ENCODE measurements at regions not wholly inside any gene's neighbourhood (a gene's known extent, or its start where the extent isn't known, plus 50 kb on each side); places are given as distances from the start of the nearest gene placed in this dataset.
A peak's percentile ranks its signal among the peaks of the same experiment; 100 is the strongest.

- no peak for DNase-seq (ENCODE audit: low spot score)
Observed at GRCh38 chr13:105928048-105928447, 607.4 kb downstream of the EFNB2 start.

- DNase-seq (ENCODE audit: low spot score): peak; percentile 33
Observed at GRCh38 chr13:105925496-105925895, 610.0 kb downstream of the EFNB2 start.

- DNase-seq (ENCODE audit: low spot score): no peak
Observed at GRCh38 chr13:105921711-105922110, 613.8 kb downstream of the EFNB2 start.

- no peak for DNase-seq (ENCODE audit: low spot score)
Observed at GRCh38 chr13:105920370-105920769, 615.1 kb downstream of the EFNB2 start.

- peak; percentile 97 for DNase-seq (ENCODE audit: low spot score)
Observed at GRCh38 chr13:105918842-105919741, 616.4 kb downstream of the EFNB2 start.

- no peak for DNase-seq (ENCODE audit: low spot score)
Observed at GRCh38 chr13:105915146-105915850, 620.2 kb downstream of the EFNB2 start.

GRCh38 chr13:105914291-105915036, 621.0 kb downstream of the EFNB2 start:
- no peak for DNase-seq (ENCODE audit: low spot score)

GRCh38 chr13:105908586-105908985, 626.9 kb downstream of the EFNB2 start:
- peak; percentile 39 for DNase-seq (ENCODE audit: low spot score)

GRCh38 chr13:105907319-105908019, 628.0 kb downstream of the EFNB2 start:
- no peak for DNase-seq (ENCODE audit: low spot score)

GRCh38 chr13:105906746-105907145, 628.7 kb downstream of the EFNB2 start:
- DNase-seq (ENCODE audit: low spot score): no peak

- no peak for DNase-seq (ENCODE audit: low spot score)
Observed at GRCh38 chr13:105904034-105904742, 631.3 kb downstream of the EFNB2 start.

GRCh38 chr13:105902396-105902795, 633.1 kb downstream of the EFNB2 start:
- DNase-seq (ENCODE audit: low spot score): no peak

- DNase-seq (ENCODE audit: low spot score): no peak
Observed at GRCh38 chr13:105897575-105897974, 637.9 kb downstream of the EFNB2 start.

- no peak for DNase-seq (ENCODE audit: low spot score)
Observed at GRCh38 chr13:105894697-105895096, 640.8 kb downstream of the EFNB2 start.

- DNase-seq (ENCODE audit: low spot score): no peak
Observed at GRCh38 chr13:105890509-105890908, 645.0 kb downstream of the EFNB2 start.

GRCh38 chr13:105878119-105878700, 657.3 kb downstream of the EFNB2 start:
- no peak for DNase-seq (ENCODE audit: low spot score)

- DNase-seq (ENCODE audit: low spot score): no peak
Observed at GRCh38 chr13:105874814-105875213, 660.6 kb downstream of the EFNB2 start.

- no peak for DNase-seq (ENCODE audit: low spot score)
Observed at GRCh38 chr13:105871768-105872167, 663.7 kb downstream of the EFNB2 start.

GRCh38 chr13:105871326-105871725, 664.1 kb downstream of the EFNB2 start:
- DNase-seq (ENCODE audit: low spot score): no peak

- DNase-seq (ENCODE audit: low spot score): no peak
Observed at GRCh38 chr13:105863300-105863920, 672.1 kb downstream of the EFNB2 start.

Measured in SW480 (cell line).